Pancreas (tissue), 10 donors: ENCODE measurements at regions not wholly inside any gene's neighbourhood (a gene's known extent, or its start where the extent isn't known, plus 50 kb on each side); places are given as distances from the start of the nearest gene placed in this dataset.

Experiments
- ATAC-seq, 4 donors: fragments of 200-7000 bp; cut with Tn5 transposase; one replicate each; pipeline versions ENCODE4 v1.8.0 to v1.9.1; 2020; ENCODE audit warnings: mild to moderate bottlenecking in 4 of 4, moderate library complexity in 4 of 4
- DNase-seq, 6 donors: peaks; one replicate each; pipeline ENCODE4 v3.0.0-alpha.2; 2020
- FAIRE-seq: peaks from 2 replicates; lab custom pipeline; 2012; peaks lifted over from hg19 to GRCh38; lab: Jason Lieb, UNC
- H3K27ac ChIP-seq, 4 donors: fragments of 200-600 bp; sonication (generic); 1 replicate in 3 of 4; 2 replicates in 1 of 4; pipeline versions ENCODE4 v1.5.0 to v1.8.0; 2020
- H3K27me3 ChIP-seq, 4 donors: fragments of 200-600 bp; one replicate each; pipeline ENCODE4 v1.8.0; 2021
- H3K36me3 ChIP-seq, 3 donors: fragments of 200-600 bp; sonication (generic) in 1 of 3; one replicate each; pipeline versions ENCODE4 v1.5.0 to v1.8.0; 2020 to 2021
- H3K4me1 ChIP-seq, 3 donors: fragments of 200-600 bp; one replicate each; pipeline ENCODE4 v1.8.0; 2021
- H3K4me3 ChIP-seq, 4 donors: fragments of 200-600 bp; sonication (generic) in 2 of 4; one replicate each; pipeline versions ENCODE4 v1.5.0 to v1.8.0; 2020 to 2021
- H3K9me3 ChIP-seq, 4 donors: fragments of 200-600 bp; one replicate each; pipeline ENCODE4 v1.8.0; 2021
- WGBS, 2 donors: extraction: QIAGEN DNeasy Blood & Tissue Kit; methylation state at CpG; one replicate each; pipeline ENCODE4 v1.1.7; 2013; 5-methylcytosine and 5-hydroxymethylcytosine counted together
- intact Hi-C, 3 donors: fragments of 100-400 bp; cut with DNase I; formaldehyde crosslinking; loops; one replicate each; pipeline versions ENCODE4 v1.11.1 to v1.14.2; 2022
- TF ChIP-seq, protein P1 (sequence below), 4 donors: fragments of 200-600 bp; sonication (generic) in 3 of 4; IDR thresholded peaks; one replicate each; pipeline versions ENCODE4 v1.5.0 to v1.8.0; 2021; ENCODE audit warnings: antibody characterized with exemption in 4 of 4
- donor health status: healthy with polysubstance abuse.
- donor health status: DM: no; HTN: no; CAD: no; lungs with moderate emphysema.
- donor health status: DM: no; HTN: no; CAD: no.
- donor health status: control.
- donor health status: control.
- donor health status: Bipolar disorder and iron deficiency.
- donor health status: DM: yes; HTN: yes; CAD: no.
- donor health status: DM: no; HTN: no; CAD: no.
- donor health status: DM: no; HTN: no; CAD: no.
- donor health status: DM: yes; HTN: yes; CAD: no.

DNA sequence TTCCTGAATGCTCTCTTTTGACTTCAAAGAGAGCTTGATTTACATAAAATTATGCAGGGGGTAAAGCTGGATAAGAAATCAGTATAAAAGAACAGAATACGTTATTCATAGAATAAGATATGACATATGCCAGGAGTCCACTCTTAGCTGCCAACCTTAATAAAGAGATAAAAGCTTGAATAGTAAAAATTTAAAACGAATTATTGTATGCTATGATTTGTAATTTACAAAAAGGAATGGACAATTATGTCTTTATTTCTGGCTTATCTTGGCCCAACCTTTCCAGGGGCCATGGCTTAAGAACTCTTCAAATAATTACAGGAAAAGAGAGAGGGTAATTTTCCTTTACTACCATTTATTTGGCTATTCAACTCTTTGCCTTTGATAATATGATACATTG, 192.2 kb upstream of the ITM2A start:
- ATAC-seq = no peak
- Histone ChIP-seq H3K4me1 (no peaks in the 10 kb centered on the region), H3K9me3 (no peaks in the 10 kb centered on the region), H3K27ac (no peak overlapping the region), H3K36me3 (no peaks in the 10 kb centered on the region), H3K4me3 (no peak overlapping the region), H3K27me3 (no peaks in the 10 kb centered on the region)
- WGBS, 2 donors = 21 to 22% methylated on average over 2 of the region's 2 CpGs
- FAIRE-seq = peak; percentile 66
- intact Hi-C loops = no loop called here
- no peak for DNase-seq
- TF ChIP-seq, protein P1, sequence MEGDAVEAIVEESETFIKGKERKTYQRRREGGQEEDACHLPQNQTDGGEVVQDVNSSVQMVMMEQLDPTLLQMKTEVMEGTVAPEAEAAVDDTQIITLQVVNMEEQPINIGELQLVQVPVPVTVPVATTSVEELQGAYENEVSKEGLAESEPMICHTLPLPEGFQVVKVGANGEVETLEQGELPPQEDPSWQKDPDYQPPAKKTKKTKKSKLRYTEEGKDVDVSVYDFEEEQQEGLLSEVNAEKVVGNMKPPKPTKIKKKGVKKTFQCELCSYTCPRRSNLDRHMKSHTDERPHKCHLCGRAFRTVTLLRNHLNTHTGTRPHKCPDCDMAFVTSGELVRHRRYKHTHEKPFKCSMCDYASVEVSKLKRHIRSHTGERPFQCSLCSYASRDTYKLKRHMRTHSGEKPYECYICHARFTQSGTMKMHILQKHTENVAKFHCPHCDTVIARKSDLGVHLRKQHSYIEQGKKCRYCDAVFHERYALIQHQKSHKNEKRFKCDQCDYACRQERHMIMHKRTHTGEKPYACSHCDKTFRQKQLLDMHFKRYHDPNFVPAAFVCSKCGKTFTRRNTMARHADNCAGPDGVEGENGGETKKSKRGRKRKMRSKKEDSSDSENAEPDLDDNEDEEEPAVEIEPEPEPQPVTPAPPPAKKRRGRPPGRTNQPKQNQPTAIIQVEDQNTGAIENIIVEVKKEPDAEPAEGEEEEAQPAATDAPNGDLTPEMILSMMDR (IDR thresholded peaks at IDR 0.05) = no peak

DNA sequence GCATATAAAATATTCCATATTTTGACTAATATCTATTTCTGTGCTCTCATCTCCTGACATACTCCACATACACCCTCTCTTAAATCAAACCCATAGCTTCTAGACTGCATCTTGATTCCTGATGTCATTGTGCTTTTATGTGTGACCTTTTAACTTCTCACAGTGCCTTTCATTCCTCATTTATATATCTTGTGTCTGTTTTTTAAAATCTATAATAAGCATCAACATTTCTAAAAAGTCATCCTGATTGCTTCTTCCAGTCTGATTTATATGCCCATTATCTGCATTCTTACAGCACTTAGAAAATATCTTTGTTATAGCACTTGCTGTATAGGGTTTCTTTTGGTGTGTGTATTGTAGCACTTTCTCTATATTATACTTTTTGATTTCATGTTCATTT, 190.1 kb upstream of the ITM2A start:
- Histone ChIP-seq H3K27ac (no peak overlapping the region), H3K4me3 (no peak overlapping the region), H3K9me3 (no peaks in the 10 kb centered on the region), H3K36me3 (no peaks in the 10 kb centered on the region), H3K4me1 (no peaks in the 10 kb centered on the region), H3K27me3 (no peaks in the 10 kb centered on the region)
- FAIRE-seq (no peak), DNase-seq (no peak), ATAC-seq (no peak)
- intact Hi-C loops = no loop called here
- TF ChIP-seq, protein P1 (IDR thresholded peaks at IDR 0.05) = no peak

DNA sequence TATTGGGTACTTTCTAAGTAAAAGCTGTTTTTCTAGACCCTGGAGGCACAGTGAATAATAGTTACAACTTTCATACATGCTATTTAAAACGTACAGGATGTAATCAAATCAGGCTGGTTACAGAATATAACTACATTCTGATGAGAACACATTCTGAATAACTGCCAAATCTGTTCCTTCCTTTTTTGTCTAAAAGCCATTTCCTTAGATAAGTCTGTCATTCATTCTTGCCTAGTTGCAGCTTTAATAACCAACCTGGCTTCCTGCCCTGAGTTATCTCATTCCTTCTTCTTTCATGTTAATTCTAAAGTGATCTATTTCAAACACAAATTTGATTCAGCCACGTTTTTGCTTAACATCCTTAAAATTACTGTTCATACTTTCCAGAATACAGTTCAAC, 189.7 kb upstream of the ITM2A start:
- no peaks in the 10 kb centered on the region for H3K4me1 ChIP-seq
- WGBS, 2 donors = 0 to 3% methylated on average over 2 of the region's 2 CpGs
- intact Hi-C loops = no loop called here
- H3K4me3 ChIP-seq = no peak overlapping the region
- no peaks in the 10 kb centered on the region for H3K36me3 ChIP-seq
- peak; percentile 67 for FAIRE-seq
- no peaks in the 10 kb centered on the region for H3K9me3 ChIP-seq
- H3K27ac ChIP-seq = no peak overlapping the region
- H3K27me3 ChIP-seq = no peaks in the 10 kb centered on the region
- no peak for ATAC-seq
- DNase-seq = no peak
- TF ChIP-seq, protein P1 (IDR thresholded peaks at IDR 0.05) = no peak

DNA sequence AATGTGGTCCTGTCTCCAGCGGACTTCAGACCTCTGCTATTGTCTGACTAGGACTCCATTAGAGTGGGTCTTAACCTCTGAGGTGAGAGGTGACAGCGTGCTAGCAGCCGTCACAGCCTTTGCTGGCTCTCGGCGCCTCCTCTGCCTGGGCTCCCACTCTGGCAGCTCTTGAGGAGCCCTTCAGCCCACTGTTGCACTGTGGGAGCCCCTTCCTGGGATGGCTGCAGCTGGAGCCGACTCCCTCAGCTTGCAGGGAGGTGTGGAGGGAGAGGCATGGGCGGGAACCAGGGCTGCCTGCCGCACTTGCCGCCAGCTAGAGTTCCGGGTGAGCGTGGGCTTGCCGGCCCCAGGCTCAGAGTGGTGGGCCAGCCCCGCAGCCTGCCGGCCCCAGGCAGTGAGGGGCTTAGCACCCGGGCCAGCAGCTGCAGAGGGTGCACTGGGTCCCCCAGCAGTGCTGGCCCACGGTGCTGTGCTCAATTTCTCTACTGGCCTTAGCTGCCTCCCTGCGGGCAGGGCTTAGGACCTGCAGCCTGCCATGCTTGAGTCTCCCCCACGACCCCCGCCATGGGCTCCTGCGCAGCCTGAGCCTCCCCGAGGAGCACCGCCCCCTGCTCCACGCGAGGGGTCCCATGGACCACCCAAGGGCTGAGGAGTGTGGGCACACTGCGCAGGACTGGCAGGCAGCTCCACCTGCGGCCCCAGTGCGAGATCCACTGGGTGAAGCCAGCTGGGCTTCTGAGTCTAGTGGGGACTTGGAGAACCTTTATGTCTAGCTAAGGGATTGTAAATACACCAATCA, 163.4 kb upstream of the ITM2A start:
- H3K27me3 ChIP-seq = no peaks in the 10 kb centered on the region
- FAIRE-seq = no peak
- TF ChIP-seq, protein P1 (IDR thresholded peaks at IDR 0.05) = no peak

DNA sequence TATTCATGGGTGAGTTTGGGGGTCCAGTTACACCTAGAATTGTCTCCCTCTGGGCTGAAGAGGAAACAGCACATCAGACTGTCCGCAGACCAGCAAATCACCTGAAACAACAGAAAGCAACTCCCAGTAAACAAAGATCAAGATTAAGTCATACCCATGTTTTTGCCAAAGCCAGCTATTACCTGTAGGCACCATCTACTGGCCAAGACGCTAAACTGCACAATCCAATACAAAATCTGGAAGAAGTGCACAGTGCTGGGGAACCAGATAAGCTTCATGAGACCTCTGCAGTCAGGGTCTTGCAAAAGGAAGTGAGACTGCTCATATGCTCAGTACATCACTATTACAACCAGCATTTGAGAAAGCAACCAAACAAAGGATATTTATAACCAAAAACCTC, 157.5 kb upstream of the ITM2A start:
- H3K4me3 ChIP-seq = no peak overlapping the region
- no peaks in the 10 kb centered on the region for H3K4me1 ChIP-seq
- H3K27me3 ChIP-seq = no peaks in the 10 kb centered on the region
- H3K27ac ChIP-seq = no peak overlapping the region
- no peaks in the 10 kb centered on the region for H3K9me3 ChIP-seq
- TF ChIP-seq, protein P1 (IDR thresholded peaks at IDR 0.05) = no peak
- 27 to 37% methylated on average over 2 of the region's 2 CpGs for WGBS, 2 donors
- FAIRE-seq = no peak
- no peaks in the 10 kb centered on the region for H3K36me3 ChIP-seq
- intact Hi-C loops = no loop called here
- no peak for ATAC-seq
- DNase-seq = no peak

More for the DNA sequence above, 163.4 kb upstream of the ITM2A start:
- no peak overlapping the region for H3K4me3 ChIP-seq
- intact Hi-C loops = no loop called here
- WGBS, 2 donors = 76 to 78% methylated on average over 18 to 27 of the region's 27 CpGs
- ATAC-seq (no peak), DNase-seq (no peak)
- H3K9me3 ChIP-seq = no peaks in the 10 kb centered on the region
- H3K27ac ChIP-seq = no peak overlapping the region
- H3K4me1 ChIP-seq = no peaks in the 10 kb centered on the region
- no peaks in the 10 kb centered on the region for H3K36me3 ChIP-seq
